MM.1S (cell line): ENCODE measurements at regions not wholly inside any gene's neighbourhood (a gene's known extent, or its start where the extent isn't known, plus 50 kb on each side); places are given as distances from the start of the nearest gene placed in this dataset.

Experiments used
- CTCF ChIP-seq: fragments of 300-600 bp; sonication (generic); IDR thresholded peaks from 2 replicates; pipeline ENCODE4 v1.5.1; 2016; ENCODE audit warnings: antibody characterized with exemption, low read length, mixed read lengths
- EZH2 ChIP-seq: fragments of 300-600 bp; sonication (generic); optimal IDR thresholded peaks from 2 replicates; pipeline ENCODE3; 2017; ENCODE audit warnings: low read depth, mild to moderate bottlenecking, antibody characterized with exemption, low read length, mixed read lengths
- EZH2phosphoT487 ChIP-seq: fragments of 300-600 bp; sonication (generic); IDR thresholded peaks from 2 replicates; pipeline ENCODE4 v1.6.1; 2018; ENCODE audit warnings: antibody characterized with exemption, low read length

GRCh38 chr3:62975566-62975965 lies 100.3 kb upstream of the CADPS start:
- TF ChIP-seq EZH2, result no peak
- TF ChIP-seq CTCF, result no peak
- no peak for TF ChIP-seq EZH2phosphoT487
